ENCODE measurements at regions not wholly inside any gene's neighbourhood (a gene's known extent, or its start where the extent isn't known, plus 50 kb on each side); places are given as distances from the start of the nearest gene placed in this dataset.

- no peak overlapping the region for H3K9ac ChIP-seq (ENCODE audit: low read length)
These were observed 757.2 kb downstream of the TLE1 start for GRCh38 chr9:80932181-80932580.

GRCh38 chr9:80931163-80931562, 758.2 kb downstream of the TLE1 start:
- H3K4me3 ChIP-seq (ENCODE audit: low read length): no peak overlapping the region
- no peaks in the 10 kb centered on the region for H4K20me1 ChIP-seq (ENCODE audit: insufficient read depth, low read length)
- H2AFZ ChIP-seq (ENCODE audit: low read length): no peak overlapping the region
- H3K27ac ChIP-seq (ENCODE audit: low read length): no peak overlapping the region
- no peak overlapping the region for H3K9ac ChIP-seq (ENCODE audit: low read length)
- no peak overlapping the region for H3K4me2 ChIP-seq (ENCODE audit: low read depth, low read length)
- H3K27me3 ChIP-seq (replicated peaks; ENCODE audit: insufficient read depth, low read length): no peaks in the 10 kb centered on the region
- no peaks in the 10 kb centered on the region for H3K9me3 ChIP-seq (replicated peaks; ENCODE audit: insufficient read depth, low read length)
- H3K36me3 ChIP-seq (replicated peaks; ENCODE audit: insufficient read depth, low read length): no peaks in the 10 kb centered on the region
- H3K4me1 ChIP-seq (ENCODE audit: low read length): no peaks in the 10 kb centered on the region
- DNase-seq: no peak
- no peaks in the 10 kb centered on the region for H3K79me2 ChIP-seq (ENCODE audit: low read length)
- H3F3A ChIP-seq (ENCODE audit: insufficient read depth, low read length): no peaks in the 10 kb centered on the region
- H3K9me2 ChIP-seq (replicated peaks; ENCODE audit: insufficient read depth, low read length): no peaks in the 10 kb centered on the region
- TF ChIP-seq EZH2 (optimal IDR thresholded peaks at IDR 0.05; ENCODE audit: low read depth, low read length): no peak
- no peak for TF ChIP-seq EZH2phosphoT487 (IDR thresholded peaks at IDR 0.05; ENCODE audit: low read length)
- no peak for TF ChIP-seq CTCF (IDR thresholded peaks at IDR 0.05; ENCODE audit: low read length)

More at GRCh38 chr9:80932181-80932580, 757.2 kb downstream of the TLE1 start:
- Histone ChIP-seq H2AFZ (ENCODE audit: low read length) (no peak overlapping the region), H3K4me2 (ENCODE audit: low read depth, low read length) (no peak overlapping the region), H3K36me3 (replicated peaks; ENCODE audit: insufficient read depth, low read length) (no peaks in the 10 kb centered on the region), H3K4me3 (ENCODE audit: low read length) (no peak overlapping the region), H3K9me2 (replicated peaks; ENCODE audit: insufficient read depth, low read length) (no peaks in the 10 kb centered on the region), H3K27me3 (replicated peaks; ENCODE audit: insufficient read depth, low read length) (no peaks in the 10 kb centered on the region), H3K9me3 (replicated peaks; ENCODE audit: insufficient read depth, low read length) (no peaks in the 10 kb centered on the region), H3K27ac (ENCODE audit: low read length) (no peak overlapping the region), H3K79me2 (ENCODE audit: low read length) (no peaks in the 10 kb centered on the region), H3F3A (ENCODE audit: insufficient read depth, low read length) (no peaks in the 10 kb centered on the region), H4K20me1 (ENCODE audit: insufficient read depth, low read length) (no peaks in the 10 kb centered on the region), H3K4me1 (ENCODE audit: low read length) (no peaks in the 10 kb centered on the region)
- TF ChIP-seq CTCF (IDR thresholded peaks at IDR 0.05; ENCODE audit: low read length) (no peak), EZH2phosphoT487 (IDR thresholded peaks at IDR 0.05; ENCODE audit: low read length) (no peak), EZH2 (optimal IDR thresholded peaks at IDR 0.05; ENCODE audit: low read depth, low read length) (no peak)
- DNase-seq: no peak

- no peaks in the 10 kb centered on the region for H4K20me1 ChIP-seq (ENCODE audit: insufficient read depth, low read length)
- no peaks in the 10 kb centered on the region for H3K9me2 ChIP-seq (replicated peaks; ENCODE audit: insufficient read depth, low read length)
- H3K79me2 ChIP-seq (ENCODE audit: low read length): no peaks in the 10 kb centered on the region
- no peak for DNase-seq
- no peak for TF ChIP-seq EZH2 (optimal IDR thresholded peaks at IDR 0.05; ENCODE audit: low read depth, low read length)
- TF ChIP-seq EZH2phosphoT487 (IDR thresholded peaks at IDR 0.05; ENCODE audit: low read length): no peak
- TF ChIP-seq CTCF (IDR thresholded peaks at IDR 0.05; ENCODE audit: low read length): no peak
- H3K4me1 ChIP-seq (ENCODE audit: low read length): no peaks in the 10 kb centered on the region
- no peaks in the 10 kb centered on the region for H3F3A ChIP-seq (ENCODE audit: insufficient read depth, low read length)
- H3K9ac ChIP-seq (ENCODE audit: low read length): no peak overlapping the region
- no peak overlapping the region for H3K27ac ChIP-seq (ENCODE audit: low read length)
- no peaks in the 10 kb centered on the region for H3K27me3 ChIP-seq (replicated peaks; ENCODE audit: insufficient read depth, low read length)
- no peak overlapping the region for H3K4me2 ChIP-seq (ENCODE audit: low read depth, low read length)
- no peak overlapping the region for H2AFZ ChIP-seq (ENCODE audit: low read length)
- H3K4me3 ChIP-seq (ENCODE audit: low read length): no peak overlapping the region
- H3K36me3 ChIP-seq (replicated peaks; ENCODE audit: insufficient read depth, low read length): no peaks in the 10 kb centered on the region
- H3K9me3 ChIP-seq (replicated peaks; ENCODE audit: insufficient read depth, low read length): no peaks in the 10 kb centered on the region
These were observed 760.6 kb downstream of the TLE1 start for GRCh38 chr9:80928697-80929096.
